GM12875 (cell line): ENCODE measurements at regions not wholly inside any gene's neighbourhood (a gene's known extent, or its start where the extent isn't known, plus 50 kb on each side); places are given as distances from the start of the nearest gene placed in this dataset.
"Not testable (repeated sequence)": the region's sequence is repeated elsewhere in the genome, so short reads cannot be mapped to it uniquely, and the experiment has no call there.

Experiments used
- H3K4me3 ChIP-seq: one replicate; pipeline ENCODE4 v1.5.1; 2011; ENCODE audit warnings: low read depth, low read length, control low read depth
- CTCF ChIP-seq: IDR thresholded peaks from 2 replicates; pipeline ENCODE4 v1.5.1; 2011; ENCODE audit warnings: low read depth, mild to moderate bottlenecking, control low read depth, inconsistent platforms, low read length, moderate library complexity, borderline replicate concordance; ENCODE audit not compliant: insufficient read depth

- H3K4me3 ChIP-seq: no peak overlapping the region
- no peak for TF ChIP-seq CTCF
Measured at GRCh38 chr13:90461398-90461797, 886.1 kb upstream of the MIR17HG start.

DNA sequence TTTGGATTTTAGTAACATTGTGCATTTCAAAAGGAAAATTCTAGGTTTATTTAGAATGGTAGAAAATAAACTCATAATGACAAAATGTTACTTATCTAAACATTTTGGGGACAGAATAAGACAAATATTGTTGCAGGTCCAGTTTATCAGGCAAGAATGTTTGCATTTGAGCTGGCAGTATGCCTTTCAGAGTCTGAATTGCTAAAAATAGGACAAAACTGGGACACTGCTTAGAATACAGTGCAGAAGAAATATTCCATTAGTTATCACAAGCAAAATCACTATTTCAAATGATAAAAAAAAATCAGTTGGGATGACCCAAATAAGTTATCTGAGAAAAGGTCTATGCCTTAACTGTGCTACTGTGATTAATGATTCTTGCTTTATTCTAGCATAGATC, 870.3 kb upstream of the MIR17HG start:
- no peak overlapping the region for H3K4me3 ChIP-seq
- TF ChIP-seq CTCF: no peak

- no peak overlapping the region for H3K4me3 ChIP-seq
- TF ChIP-seq CTCF: no peak
Measured at GRCh38 chr13:90483906-90484305, 863.6 kb upstream of the MIR17HG start.

DNA sequence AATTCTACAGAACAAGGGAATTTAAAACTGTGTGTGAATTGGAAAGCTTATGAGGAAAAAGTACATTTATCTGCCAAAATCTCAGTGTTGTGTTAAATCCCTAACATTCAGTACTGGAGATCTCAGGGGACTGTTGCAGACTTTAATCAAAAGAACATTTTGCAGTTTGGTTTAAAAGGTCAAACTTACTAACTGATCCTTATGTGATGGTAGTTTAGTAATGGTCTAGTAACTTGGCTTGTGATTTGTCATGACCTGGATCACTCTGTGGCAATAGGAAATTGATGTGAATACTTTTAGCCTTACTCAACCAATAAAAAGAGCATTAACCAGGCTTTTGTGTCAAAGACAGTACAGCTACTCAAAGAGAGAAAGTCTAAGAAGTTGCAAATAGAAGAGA, 862.1 kb upstream of the MIR17HG start:
- no peak overlapping the region for H3K4me3 ChIP-seq
- TF ChIP-seq CTCF: no peak

- TF ChIP-seq CTCF: no peak
Measured at GRCh38 chr13:90492872-90493271, 854.6 kb upstream of the MIR17HG start.

GRCh38 chr13:90493667-90494066, 853.8 kb upstream of the MIR17HG start:
- no peak for TF ChIP-seq CTCF
- no peak overlapping the region for H3K4me3 ChIP-seq

More at GRCh38 chr13:90492872-90493271, 854.6 kb upstream of the MIR17HG start:
- no peak overlapping the region for H3K4me3 ChIP-seq

DNA sequence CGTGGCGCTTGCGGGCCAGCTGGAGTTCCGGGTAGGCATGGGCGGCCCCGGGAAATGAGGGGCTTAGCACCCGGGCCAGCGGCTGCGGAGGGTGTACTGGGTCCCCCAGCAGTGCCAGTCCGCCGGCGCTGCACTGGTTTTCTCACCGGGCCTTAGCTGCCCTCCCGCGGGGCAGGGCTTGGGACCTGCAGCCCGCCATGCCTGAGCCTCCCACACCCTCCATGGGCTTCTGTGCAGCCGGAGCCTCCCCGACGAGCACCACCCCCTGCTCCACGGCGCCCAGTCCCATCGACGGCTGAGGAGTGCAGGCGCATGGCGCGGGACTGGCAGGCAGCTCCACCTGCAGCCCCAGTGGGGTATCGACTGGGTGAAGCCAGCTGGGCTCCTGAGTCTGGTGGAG, 852.6 kb upstream of the MIR17HG start:
- H3K4me3 ChIP-seq: not testable (repeated sequence)

DNA sequence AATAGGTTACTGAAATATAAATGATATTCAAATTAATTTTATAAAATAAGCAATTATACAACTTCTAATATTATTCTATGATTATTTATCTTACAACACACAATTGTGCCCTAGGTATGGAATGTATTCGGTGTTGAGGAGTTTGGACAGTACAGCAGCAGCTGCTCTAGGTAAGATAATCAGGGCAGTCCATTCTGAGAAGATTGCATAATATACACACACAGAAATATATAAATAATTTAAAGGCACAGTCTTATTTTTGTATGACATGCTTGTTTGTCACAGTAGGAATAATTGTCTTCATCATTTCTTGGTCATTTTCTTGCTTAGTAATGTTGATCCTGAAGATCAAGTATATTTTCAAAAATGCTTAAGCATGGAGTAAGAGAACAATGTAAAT, 849.4 kb upstream of the MIR17HG start:
- TF ChIP-seq CTCF: no peak
- H3K4me3 ChIP-seq: no peak overlapping the region
